ENCODE measurements at regions not wholly inside any gene's neighbourhood (a gene's known extent, or its start where the extent isn't known, plus 50 kb on each side); places are given as distances from the start of the nearest gene placed in this dataset.

DNA sequence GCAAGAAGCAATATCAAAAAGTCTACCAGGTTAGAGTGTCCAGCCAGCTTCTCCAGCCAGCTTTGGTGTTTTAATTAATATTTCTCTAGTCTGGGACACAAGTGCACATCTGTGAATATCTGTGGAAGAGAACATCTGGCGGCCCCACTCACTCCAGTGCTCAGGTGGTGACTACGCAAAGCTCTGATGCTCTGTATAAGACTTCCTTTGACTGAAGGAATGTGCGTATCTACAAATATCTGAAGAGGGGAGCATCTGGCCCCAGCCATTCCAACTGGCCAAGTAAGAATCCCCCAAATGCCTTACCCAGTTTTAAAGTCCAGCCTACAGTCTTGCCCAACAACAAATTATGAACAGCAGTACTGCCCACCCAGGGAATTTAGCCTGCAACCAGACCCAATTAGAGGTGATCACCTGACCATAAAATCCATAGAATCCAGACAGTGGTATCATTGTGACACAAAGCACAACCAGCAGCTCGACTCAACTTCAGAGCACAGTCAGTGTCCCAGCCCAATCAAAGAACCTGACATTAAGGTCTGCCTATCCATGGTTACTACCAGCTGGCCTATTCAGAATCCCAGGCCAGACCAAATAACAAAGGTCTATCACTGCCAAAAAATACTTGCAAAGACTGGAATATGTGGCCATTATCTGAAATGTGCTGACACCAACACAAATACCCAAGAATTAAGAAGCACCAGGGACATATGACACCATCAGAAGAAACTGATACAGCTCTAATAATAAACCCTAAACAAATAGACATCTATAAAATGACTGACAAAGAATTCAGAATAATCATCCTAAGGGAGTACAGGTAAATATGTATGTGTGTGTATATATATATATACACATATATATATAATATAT, 76.1 kb upstream of the MANEA start:
- Histone ChIP-seq H3K4me3 (ENCODE audit: insufficient read depth, low read depth, low read length) (no peak overlapping the region), H3K36me3 (replicated peaks; ENCODE audit: control insufficient read depth, insufficient read depth, low read length) (no peaks in the 10 kb centered on the region), H3K27me3 (ENCODE audit: control insufficient read depth, insufficient read depth, low read length) (no peaks in the 10 kb centered on the region)
- no peak for DNase-seq

DNA sequence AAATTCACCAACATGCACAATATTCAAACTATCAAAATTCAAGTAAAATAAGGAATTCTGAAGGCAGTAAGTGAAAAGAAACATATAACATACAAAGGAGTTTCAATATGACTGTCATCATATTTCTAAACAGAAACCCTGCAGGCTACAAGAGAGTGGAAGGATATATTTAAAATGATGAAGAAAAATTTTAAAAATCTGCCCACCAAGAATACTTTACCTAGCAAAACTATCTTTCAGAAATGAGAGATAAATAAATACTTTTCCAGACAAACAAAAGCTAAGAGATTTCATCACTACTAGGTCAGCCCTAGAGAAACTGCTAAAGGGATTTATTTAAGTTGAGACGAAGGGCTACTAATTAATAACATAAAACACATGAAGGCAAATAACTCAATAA, 73.8 kb upstream of the MANEA start:
- no peak for DNase-seq

DNA sequence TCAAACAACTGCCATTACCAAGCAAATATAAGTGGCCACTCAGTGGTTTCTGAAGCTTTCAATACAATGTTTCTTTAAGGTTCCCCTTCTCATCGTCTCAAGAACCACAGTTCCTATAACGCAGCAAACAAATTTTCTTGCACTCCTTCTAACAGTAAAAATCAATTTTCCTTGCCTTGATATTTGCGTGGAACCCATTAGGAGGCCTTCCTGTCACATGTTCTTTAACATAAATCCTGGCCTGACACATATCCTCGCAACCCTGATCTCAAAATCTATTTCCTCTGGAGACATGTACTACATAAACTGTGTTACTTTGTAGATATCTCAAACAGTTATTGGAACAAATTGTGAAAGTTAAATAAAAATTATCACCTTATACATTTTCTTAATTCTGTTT, 65.9 kb upstream of the MANEA start:
- DNase-seq, result no peak
- Histone ChIP-seq H3K4me3 (ENCODE audit: insufficient read depth, low read depth, low read length) (no peak overlapping the region), H3K27me3 (ENCODE audit: control insufficient read depth, insufficient read depth, low read length) (no peaks in the 10 kb centered on the region), H3K36me3 (replicated peaks; ENCODE audit: control insufficient read depth, insufficient read depth, low read length) (no peaks in the 10 kb centered on the region)

More for the DNA sequence above, 73.8 kb upstream of the MANEA start:
- no peaks in the 10 kb centered on the region for H3K36me3 ChIP-seq (replicated peaks; ENCODE audit: control insufficient read depth, insufficient read depth, low read length)
- no peaks in the 10 kb centered on the region for H3K27me3 ChIP-seq (ENCODE audit: control insufficient read depth, insufficient read depth, low read length)
- no peak overlapping the region for H3K4me3 ChIP-seq (ENCODE audit: insufficient read depth, low read depth, low read length)

DNA sequence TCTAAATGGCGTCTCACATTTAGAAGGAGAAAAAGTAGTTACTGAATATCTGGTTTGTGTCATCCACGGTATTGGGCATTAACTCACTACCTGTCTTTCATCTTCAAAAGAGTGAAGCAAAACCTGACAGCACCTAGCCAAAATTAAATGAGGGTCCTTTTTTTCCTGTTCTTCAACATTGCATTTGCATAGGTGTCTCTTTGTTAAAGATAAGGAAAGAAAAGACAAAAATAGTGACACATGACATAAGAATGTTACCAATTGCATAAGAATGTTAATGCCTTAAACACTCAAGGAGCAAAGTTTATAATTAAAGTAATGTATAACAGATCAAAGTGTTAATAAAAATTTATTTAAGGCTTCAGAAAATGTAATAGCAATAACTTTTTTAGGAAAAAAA, 61.4 kb upstream of the MANEA start:
- no peak for DNase-seq
- Histone ChIP-seq H3K4me3 (ENCODE audit: insufficient read depth, low read depth, low read length) (no peak overlapping the region), H3K36me3 (replicated peaks; ENCODE audit: control insufficient read depth, insufficient read depth, low read length) (no peaks in the 10 kb centered on the region), H3K27me3 (ENCODE audit: control insufficient read depth, insufficient read depth, low read length) (no peaks in the 10 kb centered on the region)

DNA sequence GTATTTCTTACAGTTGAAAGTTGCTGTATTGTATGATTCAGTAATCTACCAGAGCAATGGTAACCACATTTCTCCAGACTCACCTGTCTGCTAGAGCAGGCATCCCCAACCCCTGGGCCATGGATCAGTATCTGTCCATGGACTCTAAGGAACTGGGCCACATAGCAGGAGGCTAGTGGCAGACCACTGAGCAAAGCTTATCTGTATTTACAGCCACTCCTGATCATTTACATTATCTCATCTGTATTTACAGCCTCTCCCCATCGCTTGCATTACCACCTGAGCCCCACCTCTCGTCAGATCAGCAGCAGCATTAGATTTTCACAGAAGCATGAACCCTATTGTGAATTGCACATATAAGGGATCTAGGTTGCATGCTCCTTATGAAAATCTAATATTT, 60.3 kb upstream of the MANEA start:
- H3K36me3 ChIP-seq (replicated peaks; ENCODE audit: control insufficient read depth, insufficient read depth, low read length), result no peaks in the 10 kb centered on the region
- H3K4me3 ChIP-seq (ENCODE audit: insufficient read depth, low read depth, low read length), result no peak overlapping the region
- no peak for DNase-seq

DNA sequence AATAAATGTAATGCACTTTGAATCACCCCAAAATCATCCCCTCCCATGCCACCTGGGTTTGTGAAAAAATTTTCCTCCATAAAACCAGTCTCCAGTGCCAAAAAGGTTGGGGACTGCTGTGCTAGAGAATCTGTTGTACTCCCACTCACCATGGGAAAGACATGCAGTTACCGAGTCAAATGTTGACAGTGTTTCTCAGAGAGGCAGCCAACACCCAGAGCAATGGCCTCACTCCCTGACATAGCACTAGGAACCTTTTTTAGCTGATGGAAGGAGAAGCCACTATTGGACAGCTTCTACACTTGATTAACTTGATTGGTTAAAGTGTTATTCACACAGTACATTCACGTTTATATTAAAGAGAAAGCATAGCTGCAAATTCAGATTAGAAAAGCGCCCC, 59.8 kb upstream of the MANEA start:
- no peaks in the 10 kb centered on the region for H3K27me3 ChIP-seq (ENCODE audit: control insufficient read depth, insufficient read depth, low read length)
- no peak overlapping the region for H3K4me3 ChIP-seq (ENCODE audit: insufficient read depth, low read depth, low read length)
- no peaks in the 10 kb centered on the region for H3K36me3 ChIP-seq (replicated peaks; ENCODE audit: control insufficient read depth, insufficient read depth, low read length)
- DNase-seq, result no peak

More for the DNA sequence above, 60.3 kb upstream of the MANEA start:
- H3K27me3 ChIP-seq (ENCODE audit: control insufficient read depth, insufficient read depth, low read length), result no peaks in the 10 kb centered on the region

DNA sequence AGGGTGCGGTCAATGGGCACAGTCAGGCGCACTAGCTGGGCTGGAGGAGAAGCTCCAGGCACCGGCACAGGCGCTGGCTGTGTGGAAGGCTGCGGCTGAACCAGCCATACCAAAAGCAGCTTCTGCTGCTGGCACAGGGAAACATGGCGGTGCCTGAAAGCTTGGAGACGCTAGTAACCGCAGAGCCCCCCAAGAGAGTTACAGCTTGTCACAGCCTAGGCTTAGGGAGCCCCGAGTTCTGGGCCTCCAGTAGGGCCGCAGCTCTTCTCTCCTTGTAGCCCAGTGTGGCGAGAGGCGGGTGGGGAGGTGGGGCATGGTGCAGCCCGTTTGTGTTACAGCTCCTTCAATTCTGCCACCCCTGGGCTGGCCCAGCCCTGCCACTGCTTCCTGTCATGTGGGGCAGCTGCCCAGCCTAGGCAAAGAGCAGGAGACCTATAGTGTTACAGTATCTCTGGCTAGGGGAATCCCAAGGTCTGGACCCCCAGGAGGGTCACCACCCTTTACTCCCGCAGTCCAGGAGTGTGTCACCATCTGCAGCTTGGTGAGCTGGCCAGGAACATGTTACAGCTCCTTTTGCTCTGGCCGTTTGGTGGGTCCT, 58.6 kb upstream of the MANEA start:
- Histone ChIP-seq H3K4me3 (ENCODE audit: insufficient read depth, low read depth, low read length) (no peak overlapping the region), H3K36me3 (replicated peaks; ENCODE audit: control insufficient read depth, insufficient read depth, low read length) (no peaks in the 10 kb centered on the region), H3K27me3 (ENCODE audit: control insufficient read depth, insufficient read depth, low read length) (no peaks in the 10 kb centered on the region)
- no peak for DNase-seq

DNA sequence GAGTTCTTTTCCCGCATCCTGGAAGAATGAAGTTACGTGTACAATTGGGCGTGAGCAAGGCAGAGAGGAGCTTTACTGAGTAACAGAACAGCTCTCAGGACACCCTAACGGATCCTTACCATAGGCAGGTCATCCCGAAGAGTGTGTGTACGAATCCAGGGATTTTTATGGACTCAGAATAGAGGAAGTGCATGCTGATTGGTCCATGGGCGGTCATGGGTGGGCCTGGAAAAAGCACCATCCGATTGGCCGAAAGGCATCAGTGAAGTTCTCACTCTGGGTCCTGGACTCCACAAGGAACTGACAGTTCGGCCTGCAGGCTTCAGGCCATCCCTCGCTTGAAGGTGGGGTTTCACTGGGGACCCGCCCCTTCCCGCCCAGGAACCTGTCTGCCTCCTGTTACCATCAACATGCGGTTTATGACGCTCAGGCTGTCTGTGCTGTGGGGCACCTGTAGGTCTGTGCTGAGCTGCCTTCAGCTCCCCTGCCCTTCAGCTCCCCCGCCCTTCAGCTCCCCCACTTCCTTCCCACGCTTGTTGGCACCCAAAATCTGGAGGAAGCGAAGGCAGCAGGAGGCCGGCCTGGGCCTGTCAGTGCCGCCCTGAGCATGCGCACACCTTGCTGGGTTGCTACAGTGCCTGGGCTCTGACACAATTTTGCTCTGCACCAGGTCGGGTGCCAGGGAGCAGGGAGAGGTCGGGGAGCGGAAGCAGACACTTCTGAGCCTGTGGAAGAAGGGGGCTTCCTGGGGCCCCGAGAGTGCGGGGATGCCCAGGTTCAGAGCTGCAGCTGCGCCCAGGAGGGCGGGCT, 57.9 kb upstream of the MANEA start:
- Histone ChIP-seq H3K36me3 (replicated peaks; ENCODE audit: control insufficient read depth, insufficient read depth, low read length) (no peaks in the 10 kb centered on the region), H3K27me3 (ENCODE audit: control insufficient read depth, insufficient read depth, low read length) (no peaks in the 10 kb centered on the region), H3K4me3 (ENCODE audit: insufficient read depth, low read depth, low read length) (no peak overlapping the region)
- DNase-seq, result no peak

DNA sequence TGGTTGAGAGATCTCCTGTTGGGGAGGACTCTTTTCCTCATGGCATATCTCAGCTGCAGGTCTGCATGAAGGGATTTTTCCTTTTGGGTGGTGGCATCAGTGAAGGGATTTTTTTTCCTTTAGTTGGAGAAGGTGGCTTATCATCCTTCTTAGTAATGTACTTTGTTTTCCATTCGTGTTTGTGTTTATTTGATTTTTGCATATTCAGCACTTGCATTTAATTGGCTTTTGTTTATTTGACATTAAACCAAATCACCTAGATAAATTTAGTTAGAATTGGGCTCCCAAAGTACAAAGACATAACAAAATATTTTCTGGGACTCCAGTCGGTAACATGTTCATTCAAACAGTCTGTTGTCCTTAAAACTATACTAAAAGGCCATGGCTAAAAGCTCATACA, 56.2 kb upstream of the MANEA start:
- H3K4me3 ChIP-seq (ENCODE audit: insufficient read depth, low read depth, low read length), result no peak overlapping the region
- DNase-seq, result no peak
- no peaks in the 10 kb centered on the region for H3K27me3 ChIP-seq (ENCODE audit: control insufficient read depth, insufficient read depth, low read length)
- H3K36me3 ChIP-seq (replicated peaks; ENCODE audit: control insufficient read depth, insufficient read depth, low read length), result no peaks in the 10 kb centered on the region

All from H7 (cell line).